IPS DF 19.7 (cell line): ENCODE measurements at regions not wholly inside any gene's neighbourhood (a gene's known extent, or its start where the extent isn't known, plus 50 kb on each side); places are given as distances from the start of the nearest gene placed in this dataset.
A peak's percentile ranks its signal among the peaks of the same experiment; 100 is the strongest.

Source experiments
- DNase-seq: peaks from one replicate; pipeline ENCODE4 v3.0.0-alpha.2; 2013; ENCODE audit warnings: low read depth, low spot score

DNA sequence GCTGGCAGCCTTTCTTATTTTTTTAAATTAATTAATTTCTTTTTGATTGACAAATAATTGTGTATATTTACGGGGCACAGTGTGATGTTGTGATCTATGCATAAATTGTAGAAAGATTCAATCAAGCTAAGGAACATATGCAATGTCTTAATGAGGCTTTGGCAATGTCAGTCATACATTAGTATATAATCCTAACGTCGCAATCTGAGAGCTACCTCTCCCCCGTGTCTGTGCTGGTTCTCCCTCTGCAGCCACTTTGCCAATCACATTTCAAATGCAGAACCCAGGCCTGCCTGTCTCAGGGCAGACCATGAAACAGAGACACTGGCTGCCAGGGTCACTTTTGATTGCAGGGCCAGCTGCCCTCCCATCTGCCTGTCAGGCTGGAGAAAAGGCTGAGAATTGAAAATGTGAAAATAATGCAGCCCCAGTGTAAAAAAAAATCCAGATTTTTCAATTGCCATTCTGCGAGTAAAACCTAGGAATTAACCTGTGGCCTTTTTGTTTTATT is 56.3 kb downstream of the SLC24A2 start:
- no peak for DNase-seq

DNA sequence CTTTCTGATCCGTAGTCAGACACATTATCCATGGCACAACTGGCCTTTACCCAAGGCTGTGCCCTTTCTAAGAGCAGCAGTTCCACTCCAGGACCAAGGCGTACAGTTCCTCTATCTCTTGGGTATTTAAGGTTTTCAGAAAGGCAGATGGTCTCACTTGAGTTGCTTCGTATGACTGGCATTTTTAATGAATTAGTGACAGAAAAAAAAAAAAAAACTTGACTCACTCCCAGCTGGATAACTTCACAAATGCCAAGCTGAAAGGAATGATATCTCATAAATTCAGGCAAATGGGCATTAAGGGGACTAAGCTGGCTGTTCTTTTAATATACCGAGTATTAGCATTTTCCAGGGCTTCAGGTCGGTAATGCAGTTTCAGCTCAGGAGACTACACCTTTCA is 60.7 kb downstream of the SLC24A2 start:
- DNase-seq = no peak

DNA sequence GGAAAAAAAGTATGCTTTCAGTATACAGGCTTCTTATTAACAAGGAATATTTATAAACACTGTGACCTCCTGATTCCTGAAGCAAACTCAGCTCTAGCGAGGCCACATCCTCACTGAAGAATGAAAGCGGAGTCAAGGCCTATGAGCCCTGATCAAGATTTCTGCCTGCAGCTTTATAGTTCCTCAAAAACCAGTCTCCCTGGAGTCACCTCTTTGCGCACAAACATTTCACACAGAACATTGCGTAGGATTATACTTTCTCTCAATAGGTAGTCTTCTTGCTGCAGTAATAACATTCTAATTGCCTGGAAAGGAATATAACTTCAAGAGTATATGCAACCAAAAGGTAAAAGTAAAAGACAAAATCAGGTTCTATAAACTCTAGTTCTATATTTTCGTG is 62.9 kb downstream of the SLC24A2 start:
- no peak for DNase-seq

DNA sequence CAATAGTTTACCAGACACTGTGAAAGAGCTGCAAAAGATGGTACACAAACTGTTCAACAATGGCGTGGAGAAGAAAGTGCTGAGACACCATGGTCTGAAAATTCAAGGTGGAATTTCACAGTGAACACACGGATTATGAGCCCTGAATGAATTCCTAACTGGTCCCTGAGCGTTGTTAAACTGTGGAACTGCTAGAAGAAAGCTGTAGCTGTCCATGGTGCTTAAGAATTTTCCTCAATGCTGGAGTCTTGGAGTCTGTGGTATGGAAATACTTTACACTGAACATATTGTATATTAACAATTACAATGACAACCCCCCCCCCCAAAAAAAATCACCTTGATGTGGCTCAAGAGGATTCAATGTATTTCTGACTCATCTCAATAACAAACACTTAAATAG is 68.5 kb downstream of the SLC24A2 start:
- DNase-seq = no peak

DNA sequence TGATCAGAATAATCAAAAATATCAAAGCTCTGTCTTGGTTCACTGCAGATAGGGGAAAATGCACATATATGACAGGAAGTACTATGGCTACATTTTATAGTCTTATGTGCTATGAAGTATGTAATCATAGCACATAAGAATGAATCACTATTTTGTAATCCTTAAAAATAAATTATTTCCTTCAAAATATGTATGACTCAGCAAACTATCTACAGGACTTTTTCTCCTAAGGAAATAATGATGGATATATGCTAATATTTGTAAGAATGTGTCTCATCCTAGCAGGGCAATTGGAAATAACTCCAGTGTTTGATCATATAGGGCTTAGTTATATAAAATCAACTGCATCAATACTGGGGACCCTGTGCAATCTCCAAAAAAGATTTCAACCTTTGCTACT is 85.1 kb downstream of the SLC24A2 start:
- no peak for DNase-seq

DNA sequence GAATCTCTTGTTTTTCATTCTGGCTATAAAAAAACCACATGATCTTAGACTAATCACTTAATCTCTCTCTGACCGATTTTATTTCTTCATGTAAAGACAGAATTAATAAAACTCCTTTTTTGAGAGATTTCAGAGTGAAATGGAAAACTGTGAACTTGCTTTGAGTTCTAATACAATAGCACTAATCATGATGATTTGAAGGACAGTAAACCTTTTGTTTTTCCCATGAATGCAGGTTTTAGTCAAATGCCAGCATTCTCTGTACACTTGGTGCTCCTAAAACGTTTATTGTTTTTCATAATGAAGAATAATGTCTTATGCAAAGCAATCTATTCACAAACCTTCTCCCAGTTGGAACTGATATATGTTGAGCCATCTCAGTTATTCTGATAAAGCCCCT is 86.8 kb downstream of the SLC24A2 start:
- DNase-seq = no peak

DNA sequence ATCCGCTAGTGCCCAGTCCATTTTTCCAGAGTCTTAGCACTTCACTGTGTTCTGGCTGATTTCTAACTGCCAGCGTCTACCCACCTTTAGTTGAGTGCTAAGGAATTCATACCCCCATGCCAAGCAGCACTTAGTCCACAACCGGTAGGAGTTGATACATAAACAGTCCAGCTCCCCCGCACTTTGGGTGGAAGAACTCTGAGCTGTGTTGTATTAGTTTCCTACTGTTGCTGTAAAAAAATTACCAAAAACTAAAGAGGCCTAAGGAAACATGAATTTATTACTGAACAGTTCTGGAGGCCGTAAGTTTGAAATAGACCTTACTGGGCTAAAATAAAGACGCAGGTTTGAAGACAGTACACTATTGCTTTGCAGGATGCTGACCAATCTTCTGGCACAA is 87.6 kb downstream of the SLC24A2 start:
- DNase-seq = no peak

DNA sequence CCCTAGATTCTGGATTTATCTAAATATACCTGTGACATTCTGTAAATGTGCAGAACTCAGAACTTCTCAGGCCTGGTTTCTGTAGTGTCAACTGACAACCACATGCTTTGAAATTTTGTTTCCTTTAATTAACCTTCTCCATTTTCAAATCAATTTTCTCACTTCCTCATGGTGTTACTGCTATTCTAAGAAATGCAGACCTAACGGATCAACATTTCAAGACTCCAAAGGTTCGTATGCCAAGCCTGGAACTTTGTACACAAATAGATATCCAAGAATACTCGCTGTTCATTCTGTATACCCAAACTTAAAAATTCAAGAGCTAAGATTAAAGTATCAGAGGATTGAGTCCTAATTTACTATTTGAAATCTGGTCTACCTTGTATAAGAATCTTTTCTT is 88.1 kb downstream of the SLC24A2 start:
- DNase-seq = no peak

DNA sequence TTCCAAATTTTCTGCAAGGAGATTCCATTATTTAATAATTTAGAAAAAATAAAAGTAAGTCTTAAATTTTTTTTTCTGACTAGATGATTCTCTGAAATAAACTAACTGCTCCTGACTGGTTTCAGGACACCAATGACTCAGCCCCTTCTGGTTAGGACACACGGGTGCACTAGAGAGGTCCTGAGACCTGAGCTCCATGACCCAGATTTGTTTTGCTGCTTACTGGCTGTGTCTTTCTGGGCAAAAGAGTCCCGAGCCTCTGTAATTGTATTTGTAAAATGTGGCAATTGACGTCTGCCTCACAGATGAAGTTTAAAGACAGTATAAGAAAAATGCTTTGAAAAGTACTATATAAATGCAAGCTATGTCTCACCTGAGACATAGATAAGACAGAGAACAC is 89.1 kb downstream of the SLC24A2 start:
- DNase-seq = no peak

DNA sequence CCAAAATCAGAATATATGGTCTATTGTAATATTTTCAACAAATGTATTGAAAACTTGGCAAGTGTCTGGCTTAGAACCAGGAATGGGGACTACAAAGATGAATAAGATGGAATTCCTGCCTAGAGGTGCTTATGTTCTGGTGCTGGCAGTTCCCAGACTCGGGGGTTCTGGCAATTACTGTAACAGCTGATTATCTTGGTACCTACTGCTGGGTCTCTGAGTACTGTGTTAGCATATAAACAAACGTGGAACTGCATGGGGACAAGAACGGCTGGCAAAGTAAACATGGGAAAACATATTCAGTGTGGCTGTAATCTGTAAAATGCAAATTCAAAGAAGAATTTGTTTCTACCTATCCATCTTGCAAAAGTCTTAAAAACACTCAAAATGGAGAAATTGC is 89.9 kb downstream of the SLC24A2 start:
- DNase-seq = peak; percentile 56

DNA sequence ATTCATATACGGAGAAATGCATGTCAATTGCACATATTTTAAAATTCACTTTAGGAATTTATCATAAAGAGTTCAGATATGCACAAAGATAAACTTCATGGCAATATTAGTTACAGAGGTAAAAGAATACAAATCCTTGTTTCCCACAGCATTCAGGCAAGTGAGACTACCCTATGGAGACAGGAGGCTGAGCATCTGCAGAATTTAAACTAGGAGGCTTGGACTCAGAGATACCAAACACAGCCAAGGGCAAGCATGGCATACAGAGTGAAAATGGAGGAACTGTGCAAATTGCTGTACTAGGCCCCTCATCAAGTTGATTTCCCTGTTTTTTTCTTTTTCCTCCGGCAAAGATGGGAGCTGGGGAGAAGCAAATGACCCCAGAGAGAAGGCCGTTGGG is 94.2 kb downstream of the SLC24A2 start:
- DNase-seq = no peak

DNA sequence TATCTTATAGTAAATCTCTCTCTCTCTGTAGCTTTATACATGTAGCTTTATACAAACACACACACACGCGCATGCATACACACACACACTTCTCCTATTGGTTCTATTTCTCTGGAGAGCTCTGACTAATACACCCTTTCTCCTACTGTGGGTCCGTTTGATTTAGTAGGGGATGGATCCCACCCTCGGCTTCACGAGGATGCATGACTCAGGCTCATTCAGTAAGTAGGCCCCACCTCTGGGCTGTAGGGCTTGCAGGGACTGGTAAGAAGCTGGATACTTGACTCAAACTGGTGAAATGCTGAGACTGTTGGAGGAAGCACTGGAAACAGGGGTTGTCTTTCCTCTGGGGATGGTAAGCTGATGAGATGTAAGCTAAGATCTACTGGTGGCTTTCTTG is 98.7 kb downstream of the SLC24A2 start:
- no peak for DNase-seq

DNA sequence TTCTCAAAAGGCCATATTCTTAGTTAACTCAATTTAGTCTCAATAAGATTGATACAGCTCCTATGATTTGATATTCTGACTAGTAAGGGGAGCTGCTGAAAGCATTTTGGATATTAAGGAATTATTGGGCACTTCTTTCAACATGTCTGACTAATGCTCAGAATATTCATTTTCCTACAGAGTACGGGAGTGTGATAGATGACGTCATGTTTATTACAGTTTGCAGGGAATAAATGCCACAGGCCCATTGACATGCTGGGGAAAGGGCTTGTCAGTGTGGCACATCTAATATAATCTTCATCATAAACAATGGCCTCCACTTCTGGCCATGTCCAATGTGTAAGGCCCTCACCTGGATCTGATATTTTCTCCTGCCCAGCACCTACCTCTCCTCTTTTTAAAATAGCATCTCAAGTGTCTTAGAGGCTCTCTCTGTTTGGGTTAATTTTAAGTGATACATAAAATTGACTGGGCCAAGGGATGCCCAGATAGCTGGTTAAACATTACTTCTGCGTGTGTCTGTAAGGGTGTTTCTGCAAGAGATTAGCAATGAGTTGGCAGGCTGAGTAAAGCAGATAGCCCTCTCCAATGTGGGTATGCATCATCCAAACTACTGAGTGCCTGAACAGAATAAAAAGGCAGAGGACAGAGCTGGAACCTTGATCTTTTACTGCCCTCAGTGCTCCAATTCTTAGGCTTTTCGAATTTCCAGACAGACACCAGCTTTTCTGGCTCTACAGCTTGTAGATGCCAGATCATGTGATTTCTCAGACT is 99.3 kb downstream of the SLC24A2 start:
- DNase-seq = no peak

DNA sequence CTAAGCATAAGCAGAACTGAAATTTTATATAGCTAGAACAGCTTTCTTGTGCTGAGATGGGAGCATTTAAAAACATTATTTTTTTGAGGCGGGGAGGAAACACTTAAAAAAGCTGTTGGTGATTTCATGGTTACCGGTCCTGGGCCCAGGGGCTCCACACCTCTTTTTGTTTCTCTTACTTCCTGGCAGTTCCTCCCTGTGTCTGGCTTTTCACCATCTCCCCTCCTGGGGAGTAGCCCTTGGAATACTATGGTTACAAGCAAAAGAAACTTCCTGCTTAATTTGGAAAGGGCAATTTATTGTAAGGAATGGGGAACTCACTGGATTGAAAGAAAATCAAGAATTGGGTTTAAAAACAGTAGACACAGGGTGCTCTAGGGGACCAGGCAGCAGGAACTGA is 105.1 kb downstream of the SLC24A2 start:
- no peak for DNase-seq

DNA sequence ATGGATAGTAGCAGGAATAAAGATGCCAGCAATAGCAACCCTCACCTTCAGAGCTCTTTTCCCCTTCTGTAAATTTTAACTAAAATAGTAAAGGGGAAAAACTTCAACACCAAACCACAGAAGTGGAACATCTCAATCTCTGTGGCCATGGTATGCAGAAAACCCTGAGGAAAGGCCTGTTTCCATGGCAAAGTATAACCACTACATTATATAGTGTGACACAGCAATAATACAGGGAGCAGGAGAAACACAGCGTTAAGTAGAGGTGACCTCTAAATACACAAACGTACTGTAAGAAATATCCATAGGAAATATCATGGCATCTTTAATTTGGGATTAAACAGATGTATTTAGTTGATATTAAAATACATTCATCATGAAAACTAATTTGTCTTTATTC is 106.4 kb downstream of the SLC24A2 start:
- DNase-seq = no peak

DNA sequence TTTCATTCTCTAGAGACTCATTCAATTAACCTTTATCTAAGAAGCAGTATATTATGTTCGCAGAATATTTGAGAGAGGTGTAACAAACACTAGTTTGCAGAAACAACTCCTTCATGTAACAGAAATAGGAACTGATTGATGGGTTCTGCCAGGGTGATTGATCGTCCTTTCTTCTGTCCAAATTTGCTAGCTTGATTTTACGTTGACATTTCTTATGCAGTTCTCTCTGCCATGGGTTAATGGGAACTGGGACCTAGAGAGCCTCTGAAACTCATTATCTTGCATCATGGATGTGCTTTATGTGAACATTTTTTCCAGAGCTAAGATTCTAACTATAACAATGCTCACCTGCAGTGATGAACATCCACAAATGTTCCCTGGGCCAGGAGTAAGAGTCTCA is 107.0 kb downstream of the SLC24A2 start:
- DNase-seq = no peak

DNA sequence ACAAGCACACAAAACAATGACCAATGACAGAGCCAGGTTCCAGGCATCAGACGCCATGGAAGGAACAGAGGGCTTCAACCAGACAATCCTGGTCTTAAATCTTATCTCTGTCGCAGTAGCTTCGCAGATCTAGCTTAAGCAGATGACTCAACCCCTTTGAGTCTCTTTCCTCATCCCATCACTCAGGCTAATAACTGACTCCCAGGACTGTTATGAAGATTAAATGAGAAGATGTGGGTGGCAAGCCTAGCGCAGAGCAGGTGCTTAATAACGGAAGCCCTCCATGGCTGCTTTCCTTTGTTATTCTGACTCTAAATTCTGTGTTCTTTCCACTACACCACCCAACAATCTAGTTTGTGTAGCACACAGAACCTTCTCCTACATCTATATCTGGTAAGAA is 110.9 kb downstream of the SLC24A2 start:
- no peak for DNase-seq

DNA sequence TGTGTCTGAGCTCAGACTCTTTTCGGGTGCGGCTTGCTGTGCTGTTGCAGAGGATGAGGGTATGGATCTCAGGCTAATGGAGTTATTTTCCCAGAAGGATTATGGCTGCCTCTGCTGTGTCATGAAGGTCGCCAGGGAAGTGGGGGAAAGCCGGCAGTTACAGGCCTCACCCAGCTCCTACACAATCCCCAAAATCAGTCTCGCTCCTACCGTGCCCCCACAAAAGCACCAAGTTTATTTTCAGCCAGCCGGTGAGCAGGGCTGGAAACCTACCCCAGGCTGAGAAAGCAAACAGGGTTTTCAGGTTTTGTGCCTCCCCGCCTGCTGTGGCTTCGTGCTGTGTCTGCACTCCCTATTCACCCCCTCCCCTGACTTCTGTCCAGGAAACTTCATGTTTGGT is 113.3 kb downstream of the SLC24A2 start:
- DNase-seq = no peak

DNA sequence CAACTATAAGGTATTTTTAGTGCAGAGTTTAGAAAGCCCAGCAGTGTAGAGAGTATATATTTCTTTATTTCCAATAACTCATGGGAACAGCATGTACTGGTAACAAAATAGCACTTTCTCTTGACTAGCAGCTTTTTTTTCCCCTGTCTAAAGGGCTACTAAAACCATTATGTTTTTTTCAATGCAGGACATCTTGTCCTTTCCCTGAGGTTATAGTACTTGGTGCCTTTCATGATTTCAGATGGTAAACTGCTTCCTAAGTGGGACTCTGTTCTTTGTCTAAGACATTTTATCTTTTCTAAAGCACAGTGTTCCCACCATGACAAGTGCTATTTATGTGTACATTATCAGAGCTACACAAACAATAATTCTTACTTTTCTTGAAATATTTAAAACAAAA is 122.3 kb downstream of the SLC24A2 start:
- no peak for DNase-seq

DNA sequence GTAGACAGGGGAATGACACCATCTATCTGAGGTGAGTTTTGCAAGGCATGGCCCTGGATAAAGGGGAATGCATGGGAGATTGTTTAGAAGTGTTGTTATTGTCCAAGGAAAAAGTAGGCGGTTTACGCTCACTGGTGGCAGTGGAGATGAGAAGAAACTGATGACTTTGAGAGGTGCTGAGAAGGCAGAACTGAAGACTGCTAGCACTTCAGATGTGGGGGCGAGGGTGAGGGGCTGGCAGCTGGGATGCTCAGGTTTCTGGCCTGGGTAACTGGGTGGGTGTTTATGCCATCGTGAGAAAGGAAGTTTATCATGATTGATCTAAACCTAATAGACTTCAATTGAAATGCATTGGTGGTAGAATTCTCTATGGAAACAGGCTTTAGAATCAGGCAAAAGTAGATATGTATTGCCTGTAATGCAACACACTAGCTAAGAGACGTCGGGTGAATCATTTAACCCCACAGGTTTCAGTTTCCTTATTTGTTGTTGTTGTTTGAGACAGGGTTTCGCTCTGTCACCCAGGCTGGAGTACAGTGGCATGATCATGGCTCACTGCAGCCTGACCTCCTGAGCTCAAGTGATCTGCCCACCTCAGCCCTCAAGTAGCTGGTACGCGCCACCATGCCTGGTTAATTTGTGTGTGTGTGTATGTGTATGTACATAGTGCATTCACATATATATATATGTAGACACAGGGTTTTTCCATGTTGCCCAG is 123.5 kb downstream of the SLC24A2 start:
- no peak for DNase-seq

DNA sequence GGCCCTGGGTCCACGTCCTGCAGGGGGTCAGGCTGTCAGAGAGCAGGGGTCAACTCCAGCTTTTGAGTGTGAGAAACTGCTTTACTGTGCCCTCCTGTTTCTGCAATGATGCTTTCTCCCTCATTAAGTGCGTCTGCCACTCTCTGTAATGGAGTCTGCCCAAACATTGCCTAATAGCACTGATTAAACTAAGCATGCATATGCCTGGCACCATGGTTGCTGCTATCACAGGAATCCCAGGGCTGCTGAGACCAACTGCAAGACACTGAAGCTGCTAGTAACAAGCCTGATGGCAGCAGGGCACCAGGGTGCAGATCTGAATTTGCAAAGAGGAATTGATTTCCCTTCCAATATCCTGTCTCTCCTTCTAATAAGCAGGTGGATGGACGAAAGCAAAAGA is 125.3 kb downstream of the SLC24A2 start:
- DNase-seq = no peak

DNA sequence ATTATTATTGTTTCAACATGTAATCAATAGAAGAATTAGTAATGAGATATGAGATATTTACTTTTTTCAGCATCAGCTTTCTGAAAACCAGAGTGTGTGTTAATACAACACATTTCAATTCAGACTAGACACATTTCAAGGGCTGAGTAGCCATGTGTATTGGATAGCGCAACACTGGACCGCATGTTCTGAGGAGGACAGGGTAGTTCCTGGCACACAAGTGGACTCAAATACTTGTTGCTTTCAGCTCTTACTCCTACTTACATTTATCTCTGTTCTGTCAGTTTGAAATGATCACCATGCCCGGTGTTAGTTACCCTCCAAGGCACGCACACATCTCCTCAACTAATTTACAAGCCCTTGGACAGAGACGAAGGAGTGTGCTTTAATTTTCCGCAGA is 126.6 kb downstream of the SLC24A2 start:
- no peak for DNase-seq

DNA sequence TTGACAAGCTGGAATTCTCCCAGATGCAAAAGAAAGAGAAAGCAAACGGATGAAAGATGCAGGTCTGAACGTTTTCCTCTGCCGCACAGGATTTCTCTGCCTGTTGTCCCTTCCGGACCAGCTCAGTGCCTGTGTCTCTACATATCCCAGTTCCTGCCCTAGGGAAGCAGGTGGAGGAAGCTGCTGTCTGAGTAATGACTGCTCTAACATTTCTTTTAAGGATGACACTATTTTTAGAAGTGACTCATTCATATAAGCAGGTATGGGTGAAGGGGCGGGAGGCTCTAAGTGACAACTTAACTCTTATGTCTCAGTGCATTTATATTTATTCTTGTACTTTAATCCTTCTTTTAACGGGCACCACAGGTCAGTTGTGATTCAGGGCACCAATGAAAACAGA is 128.8 kb downstream of the SLC24A2 start:
- no peak for DNase-seq
